ENCODE measurements at regions not wholly inside any gene's neighbourhood (a gene's known extent, or its start where the extent isn't known, plus 50 kb on each side); places are given as distances from the start of the nearest gene placed in this dataset.

GRCh38 chr10:118181021-118181420 lies 134.3 kb upstream of the RAB11FIP2 start:
- TF ChIP-seq POLR2AphosphoS5 (IDR thresholded peaks at IDR 0.05) = no peak
- TF ChIP-seq, protein P1, sequence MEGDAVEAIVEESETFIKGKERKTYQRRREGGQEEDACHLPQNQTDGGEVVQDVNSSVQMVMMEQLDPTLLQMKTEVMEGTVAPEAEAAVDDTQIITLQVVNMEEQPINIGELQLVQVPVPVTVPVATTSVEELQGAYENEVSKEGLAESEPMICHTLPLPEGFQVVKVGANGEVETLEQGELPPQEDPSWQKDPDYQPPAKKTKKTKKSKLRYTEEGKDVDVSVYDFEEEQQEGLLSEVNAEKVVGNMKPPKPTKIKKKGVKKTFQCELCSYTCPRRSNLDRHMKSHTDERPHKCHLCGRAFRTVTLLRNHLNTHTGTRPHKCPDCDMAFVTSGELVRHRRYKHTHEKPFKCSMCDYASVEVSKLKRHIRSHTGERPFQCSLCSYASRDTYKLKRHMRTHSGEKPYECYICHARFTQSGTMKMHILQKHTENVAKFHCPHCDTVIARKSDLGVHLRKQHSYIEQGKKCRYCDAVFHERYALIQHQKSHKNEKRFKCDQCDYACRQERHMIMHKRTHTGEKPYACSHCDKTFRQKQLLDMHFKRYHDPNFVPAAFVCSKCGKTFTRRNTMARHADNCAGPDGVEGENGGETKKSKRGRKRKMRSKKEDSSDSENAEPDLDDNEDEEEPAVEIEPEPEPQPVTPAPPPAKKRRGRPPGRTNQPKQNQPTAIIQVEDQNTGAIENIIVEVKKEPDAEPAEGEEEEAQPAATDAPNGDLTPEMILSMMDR (IDR thresholded peaks at IDR 0.05) = no peak

Data from prostate gland (tissue), 2 donors.